Sigmoid colon (tissue), 4 donors: ENCODE measurements at regions not wholly inside any gene's neighbourhood (a gene's known extent, or its start where the extent isn't known, plus 50 kb on each side); places are given as distances from the start of the nearest gene placed in this dataset.

Source experiments
- CTCF ChIP-seq, 4 experiments: fragments of 450-650 bp in 3 of 4; fragments of 200-600 bp in 1 of 4; IDR thresholded peaks; one replicate each; pipeline ENCODE4 v1.5.1; 2016 to 2019; ENCODE audit warnings: antibody characterized with exemption in 4 of 4, mild to moderate bottlenecking in 3 of 4, moderate library complexity in 2 of 4
- EP300 ChIP-seq, 4 donors: sonication (generic); formaldehyde crosslinking; IDR thresholded peaks; one replicate each; pipeline ENCODE4 v1.6.1; 2017; ENCODE audit warnings: antibody characterized with exemption in 4 of 4
- POLR2A ChIP-seq, 2 donors: fragments of 450-650 bp; IDR thresholded peaks; one replicate each; pipeline ENCODE4 v1.6.1; 2016; ENCODE audit warnings: antibody characterized with exemption in 2 of 2, mild to moderate bottlenecking in 2 of 2, moderate library complexity in 2 of 2

- TF ChIP-seq CTCF (IDR thresholded peaks at IDR 0.05): no peak
- TF ChIP-seq EP300 (IDR thresholded peaks at IDR 0.05): no peak
- no peak for TF ChIP-seq POLR2A (IDR thresholded peaks at IDR 0.05)
These were observed 156.8 kb downstream of the INHBB start for GRCh38 chr2:120502761-120503160.
